GM12891 (cell line): ENCODE measurements at regions not wholly inside any gene's neighbourhood (a gene's known extent, or its start where the extent isn't known, plus 50 kb on each side); places are given as distances from the start of the nearest gene placed in this dataset.

Experiments used
- PAX5 ChIP-seq: IDR thresholded peaks from 2 replicates; pipeline ENCODE4 v1.6.1; 2011; ENCODE audit warnings: low read length, moderate library complexity, mild to moderate bottlenecking; ENCODE audit not compliant: insufficient read depth, severe bottlenecking
- POLR2A ChIP-seq: IDR thresholded peaks from 2 replicates; pipeline ENCODE4 v1.6.1; 2011; ENCODE audit warnings: low read depth, low read length, control low read depth
- POLR2AphosphoS5 ChIP-seq: IDR thresholded peaks from 2 replicates; pipeline ENCODE4 v1.6.1; 2011; ENCODE audit warnings: low read depth, low read length, control low read depth
- SPI1 ChIP-seq: IDR thresholded peaks from 2 replicates; pipeline ENCODE4 v1.6.1; 2011; ENCODE audit warnings: low read depth, low read length, control low read depth
- TAF1 ChIP-seq: IDR thresholded peaks from 2 replicates; pipeline ENCODE4 v1.6.1; 2011; ENCODE audit warnings: low read depth, low read length, control low read depth

- TF ChIP-seq POLR2AphosphoS5, result no peak
- TF ChIP-seq POLR2A, result no peak
- no peak for TF ChIP-seq PAX5
- no peak for TF ChIP-seq TAF1
- no peak for TF ChIP-seq SPI1
Observed at GRCh38 chr18:39724652-39725051, 2159.1 kb upstream of the CELF4 start.
